GM12873 (cell line): ENCODE measurements at regions not wholly inside any gene's neighbourhood (a gene's known extent, or its start where the extent isn't known, plus 50 kb on each side); places are given as distances from the start of the nearest gene placed in this dataset.

Experiments used
- CTCF ChIP-seq: IDR thresholded peaks from 2 replicates; pipeline ENCODE4 v1.5.1; 2012; ENCODE audit warnings: low read depth, mild to moderate bottlenecking, moderate library complexity, low read length, control low read depth; ENCODE audit not compliant: insufficient read depth; ENCODE audit errors: missing control alignments

GRCh38 chr3:193796089-193796488 lies 203.1 kb downstream of the OPA1 start:
- no peak for TF ChIP-seq CTCF

GRCh38 chr3:193797566-193797965 lies 204.6 kb downstream of the OPA1 start:
- TF ChIP-seq CTCF = no peak

- TF ChIP-seq CTCF = no peak
Observed at GRCh38 chr3:193798051-193798450, 205.0 kb downstream of the OPA1 start.

- TF ChIP-seq CTCF = no peak
Observed at GRCh38 chr3:193800138-193801043, 207.4 kb downstream of the OPA1 start.

- TF ChIP-seq CTCF = no peak
Observed at GRCh38 chr3:193801097-193801496, 208.1 kb downstream of the OPA1 start.

GRCh38 chr3:193803288-193803687 lies 210.3 kb downstream of the OPA1 start:
- TF ChIP-seq CTCF = no peak

- TF ChIP-seq CTCF = no peak
Observed at GRCh38 chr3:193805448-193805847, 212.4 kb downstream of the OPA1 start.
